Right lobe of liver (tissue), 6 donors: ENCODE measurements at regions not wholly inside any gene's neighbourhood (a gene's known extent, or its start where the extent isn't known, plus 50 kb on each side); places are given as distances from the start of the nearest gene placed in this dataset.

Source experiments
- ATAC-seq, 4 donors: fragments of 200-7000 bp; cut with Tn5 transposase; one replicate each; pipeline ENCODE4 v1.9.1; 2020; ENCODE audit warnings: mild to moderate bottlenecking in 4 of 4, moderate library complexity in 4 of 4
- DNase-seq, 3 donors: peaks; one replicate each; pipeline ENCODE4 v3.0.0-alpha.2; 2020
- H3K27ac ChIP-seq, 3 donors: fragments of 200-600 bp; one replicate each; pipeline ENCODE4 v1.8.0; 2022
- H3K27me3 ChIP-seq, 2 donors: fragments of 200-600 bp; one replicate each; pipeline ENCODE4 v1.8.0; 2022
- H3K36me3 ChIP-seq, 4 donors: fragments of 200-600 bp; sonication (generic) in 1 of 4; one replicate each; pipeline versions ENCODE4 v1.5.1 to v1.8.0; 2017 to 2022; ENCODE audit warnings: control low read depth in 1 of 4
- H3K4me1 ChIP-seq, 4 donors: fragments of 200-600 bp; sonication (generic) in 1 of 4; one replicate each; pipeline versions ENCODE4 v1.5.1 to v1.8.0; 2017 to 2022; ENCODE audit warnings: control low read depth in 1 of 4
- H3K4me3 ChIP-seq, 3 donors: fragments of 200-600 bp; one replicate each; pipeline ENCODE4 v1.8.0; 2022
- H3K9me3 ChIP-seq, 4 donors: fragments of 200-600 bp; sonication (generic) in 1 of 4; one replicate each; pipeline versions ENCODE4 v1.5.1 to v1.8.0; 2017 to 2022; ENCODE audit warnings: control low read depth in 1 of 4
- CTCF ChIP-seq, 4 donors: fragments of 200-600 bp in 3 of 4; fragments of 450-650 bp in 1 of 4; IDR thresholded peaks; one replicate each; pipeline versions ENCODE4 v1.5.1 to v1.8.0; 2016 to 2022; ENCODE audit warnings: antibody characterized with exemption in 4 of 4, mild to moderate bottlenecking in 2 of 4
- POLR2A ChIP-seq: fragments of 450-650 bp; IDR thresholded peaks from one replicate; pipeline ENCODE4 v1.6.1; 2017; ENCODE audit warnings: antibody characterized with exemption, mild to moderate bottlenecking
- WGBS: methylation state at CpG from one replicate; pipeline ENCODE4 v1.1.6; 2018; ENCODE audit warnings: low coverage, low lambda C conversion rate; ENCODE audit not compliant: insufficient coverage; ENCODE audit errors: missing lambda C conversion rate; 5-methylcytosine and 5-hydroxymethylcytosine counted together
- intact Hi-C, 2 donors: fragments of 100-400 bp; cut with DNase I; formaldehyde crosslinking; loops; one replicate each; pipeline versions ENCODE4 v1.11.2 to v1.14.1; 2022
- donor health status: DM: no; HTN: yes; CAD: no.
- donor health status: DM: no; HTN: no; CAD: no.
- donor health status: DM: no; HTN: no; CAD: no.
- donor health status: DM: no; HTN: yes; CAD: no.
- donor health status: DM: no; HTN: yes; CAD: no.

DNA sequence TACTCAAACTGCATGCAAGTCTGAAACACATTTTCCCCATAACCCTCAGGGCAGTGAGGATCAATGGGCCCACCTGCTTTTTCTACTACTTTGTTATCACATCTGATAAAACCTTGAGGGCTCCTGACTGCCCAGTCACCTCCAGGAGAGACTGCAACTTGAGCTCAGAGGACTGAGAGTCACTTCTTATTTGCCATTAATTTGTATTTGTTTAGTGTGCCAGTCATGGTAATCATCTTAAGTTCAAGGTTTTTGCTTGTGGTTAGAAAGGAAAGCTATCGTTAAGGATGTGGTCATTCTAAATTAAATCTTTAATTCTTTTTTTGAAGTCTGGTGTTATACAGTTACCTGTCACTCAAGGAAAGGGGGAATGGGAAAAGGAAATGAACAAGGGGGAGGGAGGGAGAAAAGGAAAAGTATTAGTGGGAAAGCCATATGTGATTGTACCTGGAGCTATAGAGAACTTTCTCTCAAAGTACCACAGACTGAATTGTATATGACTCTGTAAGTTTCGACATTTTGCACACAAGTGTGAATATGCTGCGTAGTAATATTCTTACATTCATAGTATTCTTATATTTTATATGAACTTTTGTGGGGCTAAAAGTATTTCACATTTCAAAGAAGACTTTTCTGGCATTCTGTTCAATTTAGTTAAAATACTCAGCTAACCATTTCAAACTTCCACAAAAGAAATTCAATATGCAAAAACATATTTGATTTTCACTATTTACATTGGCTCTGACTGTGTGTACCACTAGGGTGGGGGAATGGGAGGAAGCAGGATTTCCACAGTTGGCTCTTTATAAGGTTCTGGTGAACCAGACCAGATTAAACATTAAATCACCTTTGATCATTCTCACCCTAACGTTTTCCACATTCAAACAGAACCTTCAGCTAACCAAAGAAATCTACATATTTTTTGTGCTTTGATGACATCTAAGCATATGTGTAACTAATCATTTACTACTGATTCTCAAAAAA, 166.5 kb upstream of the ATP11B start:
- H3K9me3 ChIP-seq = no peaks in the 10 kb centered on the region
- peak; percentile 88 to 95 (median 92) for ATAC-seq
- TF ChIP-seq CTCF (IDR thresholded peaks at IDR 0.05) (no peak), POLR2A (no peak)
- 26% methylated on average over 4 of the region's 4 CpGs for whole genome bisulfite sequencing
- peaks cover 0 to 19% (median 0%) of the 10 kb centered on the region in 4 donors for H3K4me1 ChIP-seq
- H3K27ac ChIP-seq = peak overlapping the region in 1 of 3 donors; percentile 36
- no peak for DNase-seq
- no peak overlapping the region for H3K4me3 ChIP-seq
- no peaks in the 10 kb centered on the region for H3K27me3 ChIP-seq
- no peaks in the 10 kb centered on the region for H3K36me3 ChIP-seq
- intact Hi-C loops = no loop called here

DNA sequence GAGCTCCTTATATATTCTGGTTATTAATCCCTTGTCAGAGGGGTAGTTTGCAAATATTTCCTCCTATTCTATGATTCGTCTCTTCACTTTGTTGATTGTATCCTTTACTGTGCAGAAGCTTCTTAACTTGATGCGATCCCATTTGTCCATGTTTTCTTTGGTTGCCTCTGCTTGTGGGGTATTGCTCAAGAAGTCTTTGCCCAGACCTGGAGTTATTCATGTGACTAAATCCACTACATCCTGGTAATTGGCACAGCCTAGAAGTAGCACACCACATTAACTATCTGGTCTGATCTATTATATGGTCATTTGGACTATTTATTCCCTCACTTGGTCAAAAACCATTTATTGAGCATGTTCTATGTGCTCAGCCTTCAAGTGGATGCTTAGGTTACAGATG, 164.8 kb upstream of the ATP11B start:
- H3K4me3 ChIP-seq = no peak overlapping the region
- intact Hi-C loops = no loop called here
- no peak overlapping the region for H3K27ac ChIP-seq
- H3K27me3 ChIP-seq = no peaks in the 10 kb centered on the region
- 88% methylated on average over 2 of the region's 2 CpGs for WGBS
- no peaks in the 10 kb centered on the region for H3K9me3 ChIP-seq
- H3K4me1 ChIP-seq = peaks cover 0 to 20% (median 0%) of the 10 kb centered on the region in 4 donors
- no peak for DNase-seq
- no peak for ATAC-seq
- no peaks in the 10 kb centered on the region for H3K36me3 ChIP-seq
- TF ChIP-seq POLR2A (no peak), CTCF (IDR thresholded peaks at IDR 0.05) (no peak)

DNA sequence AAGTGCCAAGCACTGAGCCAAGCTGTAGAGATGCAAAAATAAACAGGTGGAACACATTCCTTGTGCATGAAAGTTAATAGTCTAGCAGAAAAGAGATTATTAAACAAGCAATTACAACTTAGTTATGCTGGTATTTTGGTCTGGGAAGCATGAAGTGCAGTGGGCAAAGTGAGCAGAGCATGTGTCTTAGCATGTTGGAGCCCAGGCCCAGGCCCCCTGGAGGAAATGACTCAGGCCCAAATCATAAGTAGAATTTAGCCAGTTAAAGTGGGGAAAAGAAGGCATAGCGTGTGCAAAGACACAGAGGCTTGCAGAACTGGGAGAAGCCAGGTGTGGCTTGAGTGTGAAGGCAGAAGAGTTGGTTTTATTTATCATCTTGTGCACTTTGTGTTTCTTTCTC, 163.8 kb upstream of the ATP11B start:
- 83% methylated on average over 1 of the region's 1 CpG for WGBS
- TF ChIP-seq CTCF (IDR thresholded peaks at IDR 0.05) = no peak
- no peak for TF ChIP-seq POLR2A

GRCh38 chr3:182631183-182632076, 161.9 kb upstream of the ATP11B start:
- no peak overlapping the region for H3K27ac ChIP-seq
- no peaks in the 10 kb centered on the region for H3K27me3 ChIP-seq
- intact Hi-C loops = no loop called here
- H3K4me3 ChIP-seq = no peak overlapping the region
- TF ChIP-seq POLR2A = no peak
- no peak for TF ChIP-seq CTCF (IDR thresholded peaks at IDR 0.05)
- ATAC-seq (peak; percentile 54 to 72 (median 62)), DNase-seq (no peak)
- H3K36me3 ChIP-seq = no peaks in the 10 kb centered on the region
- H3K4me1 ChIP-seq = peaks cover 0 to 16% (median 0%) of the 10 kb centered on the region in 4 donors
- WGBS = 54% methylated on average over 6 of the region's 6 CpGs
- H3K9me3 ChIP-seq = no peaks in the 10 kb centered on the region

More for the DNA sequence above, 163.8 kb upstream of the ATP11B start:
- Histone ChIP-seq H3K4me1 (peaks cover 0 to 20% (median 0%) of the 10 kb centered on the region in 4 donors), H3K9me3 (no peaks in the 10 kb centered on the region), H3K36me3 (no peaks in the 10 kb centered on the region), H3K4me3 (no peak overlapping the region), H3K27ac (no peak overlapping the region), H3K27me3 (no peaks in the 10 kb centered on the region)
- no peak for DNase-seq
- intact Hi-C loops = no loop called here
- no peak for ATAC-seq
